H1 (cell line): ENCODE measurements at regions not wholly inside any gene's neighbourhood (a gene's known extent, or its start where the extent isn't known, plus 50 kb on each side); places are given as distances from the start of the nearest gene placed in this dataset.
"Not testable (repeated sequence)": the region's sequence is repeated elsewhere in the genome, so short reads cannot be mapped to it uniquely, and the experiment has no call there.

Experiments
- CTCF ChIA-PET: fragments of 300-600 bp; sonication (Branson Sonifier 250); formaldehyde crosslinking; loops from one replicate; lab custom pipeline; 2021; ENCODE audit not compliant: partially characterized antibody; lab: Charles Lee
- POLR2A ChIA-PET: fragments of 300-600 bp; sonication (Branson Sonifier 250); formaldehyde crosslinking; loops from one replicate; lab custom pipeline; 2021; ENCODE audit warnings: inconsistent platforms; ENCODE audit not compliant: partially characterized antibody; lab: Charles Lee
- DNase-seq, 2 experiments: peaks; one replicate each; pipeline versions ENCODE4 v3.0.0 to v3.0.0-alpha.2; 2010 to 2022; ENCODE audit warnings: low spot score in 2 of 2, low read depth in 1 of 2, mixed read lengths in 1 of 2
- FAIRE-seq: peaks from 2 replicates; lab custom pipeline; 2011; peaks lifted over from hg19 to GRCh38; lab: Jason Lieb, UNC
- H2AFZ ChIP-seq: 2 replicates; pipeline ENCODE4 v1.8.1; 2012; ENCODE audit warnings: low read length, inconsistent platforms
- H2AK5ac ChIP-seq: 2 replicates; pipeline ENCODE4 v1.6.1; 2013; ENCODE audit warnings: low read depth, low read length
- H2BK120ac ChIP-seq: replicated peaks from 2 replicates; pipeline ENCODE3; 2013; ENCODE audit warnings: low read depth, low read length, inconsistent platforms
- H2BK12ac ChIP-seq: 2 replicates; pipeline ENCODE4 v1.6.1; 2013; ENCODE audit warnings: low read depth, low read length
- H2BK15ac ChIP-seq: 2 replicates; pipeline ENCODE4 v1.6.1; 2013; ENCODE audit warnings: low read length
- H2BK20ac ChIP-seq: 2 replicates; pipeline ENCODE4 v1.6.1; 2013; ENCODE audit warnings: low read length
- H2BK5ac ChIP-seq: 2 replicates; pipeline ENCODE4 v1.6.1; 2013; ENCODE audit warnings: low read depth, low read length
- H3K14ac ChIP-seq: 2 replicates; pipeline ENCODE4 v1.6.1; 2013; ENCODE audit warnings: inconsistent platforms; ENCODE audit not compliant: insufficient read length
- H3K18ac ChIP-seq: 2 replicates; pipeline ENCODE4 v1.6.1; 2013; ENCODE audit warnings: low read length; ENCODE audit errors: extremely low read depth
- H3K23ac ChIP-seq: 2 replicates; pipeline ENCODE4 v1.6.1; 2013; ENCODE audit warnings: inconsistent platforms; ENCODE audit not compliant: insufficient read length
- H3K23me2 ChIP-seq: 2 replicates; pipeline ENCODE4 v1.6.1; 2013; ENCODE audit warnings: low read depth, low read length
- H3K27ac ChIP-seq: 2 replicates; pipeline ENCODE4 v1.6.1; 2011; ENCODE audit warnings: low read depth, low read length, inconsistent platforms
- H3K27me3 ChIP-seq, 4 experiments: replicated peaks in 1 of 4; 1 replicate in 1 of 4; 2 replicates in 3 of 4; pipeline versions ENCODE4 v1.6.1 to v1.8.1; 2011 to 2013; ENCODE audit warnings: low read length in 3 of 4, mild to moderate bottlenecking in 3 of 4, inconsistent platforms in 2 of 4, mixed read lengths in 2 of 4, moderate library complexity in 1 of 4; ENCODE audit not compliant: control insufficient read depth in 3 of 4, insufficient read depth in 3 of 4; ENCODE audit errors: extremely low read depth in 1 of 4
- H3K36me3 ChIP-seq, 4 experiments: 2 replicates each; pipeline versions ENCODE4 v1.6.1 to v1.8.1; 2011 to 2013; ENCODE audit warnings: mild to moderate bottlenecking in 4 of 4, low read length in 3 of 4, moderate library complexity in 2 of 4, control low read depth in 1 of 4, inconsistent platforms in 1 of 4; ENCODE audit not compliant: insufficient read depth in 4 of 4, control insufficient read depth in 2 of 4
- H3K4ac ChIP-seq: replicated peaks from 2 replicates; pipeline ENCODE3; 2013; ENCODE audit warnings: low read length, low read depth, mixed read lengths, inconsistent platforms; ENCODE audit not compliant: insufficient read length
- H3K4me1 ChIP-seq, 4 experiments: replicated peaks in 1 of 4; 1 replicate in 1 of 4; 2 replicates in 3 of 4; pipeline versions ENCODE4 v1.6.1 to v1.8.1; 2011 to 2013; ENCODE audit warnings: low read length in 3 of 4, inconsistent platforms in 2 of 4, mixed read lengths in 1 of 4; ENCODE audit not compliant: insufficient read depth in 4 of 4, control insufficient read depth in 3 of 4
- H3K4me2 ChIP-seq, 2 experiments: 2 replicates each; pipeline versions ENCODE4 v1.6.1 to v1.8.1; 2011 to 2013; ENCODE audit warnings: low read depth in 2 of 2, low read length in 2 of 2, control low read depth in 1 of 2, inconsistent platforms in 1 of 2, mild to moderate bottlenecking in 1 of 2; ENCODE audit not compliant: insufficient read depth in 1 of 2
- H3K4me3 ChIP-seq, 4 experiments: fragments of 200-600, 300-600 bp in 1 of 4; sonication (generic), shearing (Covaris generic), sonication (Bioruptor Twin) in 1 of 4; 2 replicates each; pipeline versions ENCODE4 v1.5.1 to v1.8.1; 2011 to 2016; ENCODE audit warnings: low read length in 4 of 4, low read depth in 3 of 4, control low read depth in 2 of 4, inconsistent platforms in 2 of 4, mild to moderate bottlenecking in 2 of 4, mixed read lengths in 1 of 4, moderate library complexity in 1 of 4; ENCODE audit not compliant: insufficient read depth in 2 of 4; ENCODE audit errors: extremely low read depth in 1 of 4
- H3K56ac ChIP-seq: replicated peaks from 2 replicates; pipeline ENCODE3; 2013; ENCODE audit warnings: low read depth, mild to moderate bottlenecking, mixed read lengths, low read length, inconsistent platforms; ENCODE audit not compliant: insufficient read length
- H3K79me1 ChIP-seq: 2 replicates; pipeline ENCODE4 v1.6.1; 2013; ENCODE audit warnings: low read depth, low read length, control low read depth
- H3K79me2 ChIP-seq, 2 experiments: 2 replicates each; pipeline versions ENCODE4 v1.6.1 to v1.8.1; 2012 to 2013; ENCODE audit warnings: low read length in 2 of 2, mild to moderate bottlenecking in 2 of 2, inconsistent platforms in 1 of 2; ENCODE audit not compliant: insufficient read depth in 2 of 2, control insufficient read depth in 1 of 2
- H3K9ac ChIP-seq, 4 experiments: replicated peaks in 1 of 4; 1 replicate in 1 of 4; 2 replicates in 3 of 4; pipeline versions ENCODE4 v1.6.1 to v1.8.1; 2011 to 2013; ENCODE audit warnings: low read depth in 3 of 4, low read length in 3 of 4, control low read depth in 2 of 4, mild to moderate bottlenecking in 2 of 4, moderate library complexity in 2 of 4, inconsistent platforms in 1 of 4; ENCODE audit errors: extremely low read depth in 1 of 4
- H3K9me3 ChIP-seq, 2 experiments: 2 replicates each; pipeline versions ENCODE4 v1.6.1 to v1.8.1; 2012 to 2013; ENCODE audit warnings: mild to moderate bottlenecking in 2 of 2, moderate library complexity in 2 of 2, control low read depth in 1 of 2, inconsistent platforms in 1 of 2, low read depth in 1 of 2, low read length in 1 of 2, mixed read lengths in 1 of 2; ENCODE audit not compliant: insufficient read depth in 2 of 2
- H4K20me1 ChIP-seq, 2 experiments: replicated peaks in 1 of 2; 2 replicates each; pipeline versions ENCODE3 to v1.8.1; 2011 to 2013; ENCODE audit warnings: inconsistent platforms in 2 of 2, low read length in 2 of 2, mild to moderate bottlenecking in 1 of 2; ENCODE audit not compliant: insufficient read depth in 2 of 2, control insufficient read depth in 1 of 2
- H4K5ac ChIP-seq: 2 replicates; pipeline ENCODE4 v1.6.1; 2013; ENCODE audit warnings: low read length, low read depth, mixed read lengths, inconsistent platforms; ENCODE audit not compliant: insufficient read length
- H4K8ac ChIP-seq: 2 replicates; pipeline ENCODE4 v1.8.0; 2013; ENCODE audit warnings: mild to moderate bottlenecking, moderate library complexity, low read length, inconsistent platforms; ENCODE audit not compliant: insufficient read depth; ENCODE audit errors: extremely low read depth
- H4K91ac ChIP-seq: replicated peaks from 2 replicates; pipeline ENCODE3; 2013; ENCODE audit warnings: low read length, mixed read lengths, inconsistent platforms; ENCODE audit not compliant: insufficient read length
- WGBS, 2 experiments: shearing (Covaris generic) in 1 of 2; methylation state at CpG; one replicate each; pipeline versions ENCODE4 v1.1.6 to v1.1.7; 2013 to 2015; ENCODE audit warnings: low lambda C conversion rate in 2 of 2, mixed read lengths in 2 of 2, inconsistent platforms in 1 of 2, low coverage in 1 of 2, missing lambda C conversion rate in 1 of 2; ENCODE audit not compliant: insufficient replicate concordance in 2 of 2, insufficient coverage in 1 of 2, insufficient read length in 1 of 2; ENCODE audit errors: extremely low coverage in 1 of 2, missing lambda C conversion rate in 1 of 2; 5-methylcytosine and 5-hydroxymethylcytosine counted together

GRCh38 chr1:72428276-72428675 lies 145.9 kb upstream of the NEGR1 start:
- H3K79me1 ChIP-seq, H2BK15ac ChIP-seq, H3K4ac ChIP-seq, H3K27me3 ChIP-seq, H4K5ac ChIP-seq, H3K14ac ChIP-seq, H3K18ac ChIP-seq, H4K8ac ChIP-seq, H3K79me2 ChIP-seq, H3K9me3 ChIP-seq, H4K91ac ChIP-seq, H2BK120ac ChIP-seq, H2AFZ ChIP-seq, CTCF ChIA-PET, H3K27ac ChIP-seq, H3K9ac ChIP-seq, FAIRE-seq, H3K4me2 ChIP-seq, H2BK20ac ChIP-seq, H3K23me2 ChIP-seq, H3K4me1 ChIP-seq, H2BK12ac ChIP-seq, H3K4me3 ChIP-seq, POLR2A ChIA-PET, H3K36me3 ChIP-seq, DNase-seq, H3K23ac ChIP-seq, H2AK5ac ChIP-seq, H4K20me1 ChIP-seq, H3K56ac ChIP-seq, H2BK5ac ChIP-seq: not testable (repeated sequence)
- WGBS, 2 experiments: 84% methylated on average over 4 of the region's 7 CpGs; no CpG with 5 or more reads in 1 of the 2 experiments
